Endothelial cell of umbilical vein (primary cell): ENCODE measurements at regions not wholly inside any gene's neighbourhood (a gene's known extent, or its start where the extent isn't known, plus 50 kb on each side); places are given as distances from the start of the nearest gene placed in this dataset.

Experiments used
- CTCF ChIP-seq, 2 donors: IDR thresholded peaks; 1 replicate in 1 of 2; 2 replicates in 1 of 2; pipeline ENCODE4 v1.5.1; 2011; ENCODE audit warnings: low read length in 2 of 2, mild to moderate bottlenecking in 2 of 2, moderate library complexity in 2 of 2, control low read depth in 1 of 2, inconsistent platforms in 1 of 2, low read depth in 1 of 2; ENCODE audit not compliant: insufficient read depth in 1 of 2; ENCODE audit errors: extremely low read depth in 1 of 2
- EZH2 ChIP-seq: IDR thresholded peaks from 2 replicates; pipeline ENCODE4 v1.6.1; 2012; ENCODE audit warnings: borderline replicate concordance, low read depth, mild to moderate bottlenecking, moderate library complexity, low read length, inconsistent platforms; ENCODE audit not compliant: severe bottlenecking
- GATA2 ChIP-seq: IDR thresholded peaks from 2 replicates; pipeline ENCODE4 v1.7.0; 2011; ENCODE audit warnings: low read depth, mild to moderate bottlenecking, moderate library complexity, mixed read lengths, low read length; ENCODE audit not compliant: insufficient read length, insufficient read depth
- MYC ChIP-seq: IDR thresholded peaks from one replicate; pipeline ENCODE4 v1.6.1; 2011; ENCODE audit warnings: mild to moderate bottlenecking, low read depth, low read length
- POLR2A ChIP-seq: IDR thresholded peaks from 2 replicates; pipeline ENCODE4 v1.6.1; 2012; ENCODE audit warnings: low read depth, mild to moderate bottlenecking, control low read depth, low read length
- POLR2AphosphoS5 ChIP-seq: IDR thresholded peaks from 2 replicates; pipeline ENCODE4 v1.6.1; 2012; ENCODE audit warnings: low read depth, mild to moderate bottlenecking, control low read depth, low read length, moderate library complexity; ENCODE audit not compliant: insufficient read depth

GRCh38 chr3:117979466-117979865, 1055.2 kb downstream of the IGSF11 start:
- TF ChIP-seq POLR2A, result no peak
- no peak for TF ChIP-seq MYC
- no peak for TF ChIP-seq CTCF (IDR thresholded peaks at IDR 0.05; ENCODE audit: extremely low read depth in 1 of 2, insufficient read depth in 1 of 2, low read depth in 1 of 2, low read length in 2 of 2)
- TF ChIP-seq POLR2AphosphoS5, result no peak
- no peak for TF ChIP-seq EZH2
- TF ChIP-seq GATA2, result no peak
